SK-N-SH (cell line): ENCODE measurements at regions not wholly inside any gene's neighbourhood (a gene's known extent, or its start where the extent isn't known, plus 50 kb on each side); places are given as distances from the start of the nearest gene placed in this dataset.

Experiments
- POLR2AphosphoS5 ChIP-seq: IDR thresholded peaks from 2 replicates; pipeline ENCODE4 v1.6.1; 2012; ENCODE audit warnings: low read depth, low read length
- RAD21 ChIP-seq: IDR thresholded peaks from 2 replicates; pipeline ENCODE4 v1.6.1; 2012; ENCODE audit warnings: mild to moderate bottlenecking, low read length
- SMC3 ChIP-seq: IDR thresholded peaks from 2 replicates; pipeline ENCODE4 v1.6.1; 2012; ENCODE audit warnings: low read depth, low read length, improper control_type of control experiment
- YY1 ChIP-seq: IDR thresholded peaks from 2 replicates; pipeline ENCODE4 v1.4.0; 2012; ENCODE audit warnings: low read depth, mild to moderate bottlenecking
- TF ChIP-seq, protein P1 (sequence below): fragments of 200-600 bp; sonication (generic); IDR thresholded peaks from 2 replicates; pipeline ENCODE4 v1.6.1; 2017; ENCODE audit warnings: antibody characterized with exemption, mild to moderate bottlenecking, moderate library complexity
- TF ChIP-seq, protein P2 (sequence below): IDR thresholded peaks from 2 replicates; pipeline ENCODE4 v1.4.0; 2012; ENCODE audit warnings: low read depth

DNA sequence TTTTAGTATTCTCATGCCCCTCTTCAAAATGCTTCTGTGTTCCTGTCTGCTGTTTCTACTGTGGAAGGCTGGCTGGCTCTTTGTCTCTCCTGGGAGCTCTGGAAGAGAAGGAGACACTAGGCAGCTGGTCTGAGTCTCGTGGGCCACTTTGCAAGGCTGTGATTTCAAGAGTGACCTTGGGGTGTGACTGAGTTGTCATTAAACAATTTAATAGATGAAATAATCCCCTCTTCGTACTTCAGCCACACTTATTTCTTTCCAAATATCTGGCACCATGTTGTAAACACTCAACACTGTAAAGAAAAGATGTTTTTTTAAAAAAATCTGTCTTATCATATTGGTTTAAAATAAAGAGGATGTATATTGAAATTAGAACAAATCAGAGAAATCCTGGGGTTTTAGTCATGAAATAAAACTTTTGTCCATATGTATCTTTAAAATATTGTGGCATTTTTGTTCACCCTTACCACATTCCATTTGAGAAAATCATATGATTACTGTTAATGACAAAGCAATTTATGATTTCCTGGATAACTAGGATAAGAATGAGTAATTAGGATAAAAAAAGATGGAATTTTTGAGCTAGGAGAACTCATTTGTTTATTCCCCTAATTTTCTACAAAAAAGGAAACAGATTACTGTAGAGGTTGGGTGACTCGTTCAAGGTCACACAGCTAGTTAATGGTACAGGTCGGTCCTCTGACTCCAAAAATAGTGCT, 200.8 kb downstream of the MAT2B start:
- no peak for TF ChIP-seq RAD21
- no peak for TF ChIP-seq SMC3
- TF ChIP-seq, protein P1, sequence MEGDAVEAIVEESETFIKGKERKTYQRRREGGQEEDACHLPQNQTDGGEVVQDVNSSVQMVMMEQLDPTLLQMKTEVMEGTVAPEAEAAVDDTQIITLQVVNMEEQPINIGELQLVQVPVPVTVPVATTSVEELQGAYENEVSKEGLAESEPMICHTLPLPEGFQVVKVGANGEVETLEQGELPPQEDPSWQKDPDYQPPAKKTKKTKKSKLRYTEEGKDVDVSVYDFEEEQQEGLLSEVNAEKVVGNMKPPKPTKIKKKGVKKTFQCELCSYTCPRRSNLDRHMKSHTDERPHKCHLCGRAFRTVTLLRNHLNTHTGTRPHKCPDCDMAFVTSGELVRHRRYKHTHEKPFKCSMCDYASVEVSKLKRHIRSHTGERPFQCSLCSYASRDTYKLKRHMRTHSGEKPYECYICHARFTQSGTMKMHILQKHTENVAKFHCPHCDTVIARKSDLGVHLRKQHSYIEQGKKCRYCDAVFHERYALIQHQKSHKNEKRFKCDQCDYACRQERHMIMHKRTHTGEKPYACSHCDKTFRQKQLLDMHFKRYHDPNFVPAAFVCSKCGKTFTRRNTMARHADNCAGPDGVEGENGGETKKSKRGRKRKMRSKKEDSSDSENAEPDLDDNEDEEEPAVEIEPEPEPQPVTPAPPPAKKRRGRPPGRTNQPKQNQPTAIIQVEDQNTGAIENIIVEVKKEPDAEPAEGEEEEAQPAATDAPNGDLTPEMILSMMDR = no peak
- TF ChIP-seq YY1 = no peak
- no peak for TF ChIP-seq POLR2AphosphoS5
- TF ChIP-seq, protein P2, sequence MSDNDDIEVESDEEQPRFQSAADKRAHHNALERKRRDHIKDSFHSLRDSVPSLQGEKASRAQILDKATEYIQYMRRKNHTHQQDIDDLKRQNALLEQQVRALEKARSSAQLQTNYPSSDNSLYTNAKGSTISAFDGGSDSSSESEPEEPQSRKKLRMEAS = no peak
